Left lung (tissue), 4 donors: ENCODE measurements at regions not wholly inside any gene's neighbourhood (a gene's known extent, or its start where the extent isn't known, plus 50 kb on each side); places are given as distances from the start of the nearest gene placed in this dataset.
A peak's percentile ranks its signal among the peaks of the same experiment; 100 is the strongest.

Experiments used
- ATAC-seq: fragments of 200-7000 bp; cut with Tn5 transposase; one replicate; pipeline ENCODE4 v1.9.1; 2020; ENCODE audit warnings: moderate library complexity
- DNase-seq, 4 donors: peaks; one replicate each; pipeline ENCODE4 v3.0.0-alpha.2; 2013 to 2020
- H3K27ac ChIP-seq, 2 donors: fragments of 200-600 bp; sonication (generic) in 1 of 2; one replicate each; pipeline versions ENCODE4 v1.5.0 to v1.8.0; 2020 to 2021
- H3K27me3 ChIP-seq, 2 donors: fragments of 200-600 bp; sonication (generic) in 1 of 2; one replicate each; pipeline versions ENCODE4 v1.5.0 to v1.8.0; 2020 to 2021
- H3K36me3 ChIP-seq, 2 donors: fragments of 200-600 bp; sonication (generic) in 1 of 2; one replicate each; pipeline versions ENCODE4 v1.5.0 to v1.8.0; 2020 to 2021
- H3K4me1 ChIP-seq, 2 donors: fragments of 200-600 bp; one replicate each; pipeline ENCODE4 v1.8.0; 2021
- H3K4me3 ChIP-seq, 2 donors: fragments of 200-600 bp; sonication (generic) in 1 of 2; one replicate each; pipeline versions ENCODE4 v1.5.0 to v1.8.0; 2020 to 2021; ENCODE audit warnings: mild to moderate bottlenecking in 1 of 2
- H3K9me3 ChIP-seq, 2 donors: fragments of 200-600 bp; sonication (generic) in 1 of 2; one replicate each; pipeline versions ENCODE4 v1.5.0 to v1.8.0; 2020 to 2021
- CTCF ChIP-seq, 2 donors: fragments of 200-600 bp; sonication (generic) in 1 of 2; IDR thresholded peaks; one replicate each; pipeline versions ENCODE4 v1.5.0 to v1.8.0; 2021; ENCODE audit warnings: antibody characterized with exemption in 2 of 2
- intact Hi-C, 2 donors: fragments of 100-400 bp; cut with DNase I; formaldehyde crosslinking; loops; one replicate each; pipeline versions ENCODE4 v1.11.2 to v1.14.2; 2022
- donor health status: DM: no; HTN: yes; CAD: no.
- donor health status: DM: no; HTN: no; CAD: no.

- no peak overlapping the region for H3K27ac ChIP-seq
- intact Hi-C loops, result no loop called here
- ATAC-seq (no peak), DNase-seq (no peak)
- no peak for TF ChIP-seq CTCF (IDR thresholded peaks at IDR 0.05)
- H3K36me3 ChIP-seq, result no peaks in the 10 kb centered on the region
- no peak overlapping the region for H3K4me3 ChIP-seq
- H3K9me3 ChIP-seq, result no peaks in the 10 kb centered on the region
- no peaks in the 10 kb centered on the region for H3K4me1 ChIP-seq
- H3K27me3 ChIP-seq, result no peaks in the 10 kb centered on the region
Measured at GRCh38 chr4:34615315-34615714, 1629.0 kb downstream of the ARAP2 start.

- intact Hi-C loops, result no loop called here
- Histone ChIP-seq H3K36me3 (no peaks in the 10 kb centered on the region), H3K27ac (peak overlapping the region in 1 of 2 donors; percentile 40), H3K4me1 (no peaks in the 10 kb centered on the region), H3K27me3 (no peaks in the 10 kb centered on the region), H3K9me3 (peaks cover 0 to 8% of the 10 kb centered on the region in 2 donors), H3K4me3 (no peak overlapping the region)
- DNase-seq (peak in 2 of 4 donors; percentile 24 to 65), ATAC-seq (peak; percentile 45)
- no peak for TF ChIP-seq CTCF (IDR thresholded peaks at IDR 0.05)
Measured at GRCh38 chr4:34619531-34620162, 1624.7 kb downstream of the ARAP2 start.

- Histone ChIP-seq H3K4me1 (no peaks in the 10 kb centered on the region), H3K27me3 (no peaks in the 10 kb centered on the region), H3K9me3 (peaks cover 0 to 15% of the 10 kb centered on the region in 2 donors), H3K27ac (no peak overlapping the region), H3K4me3 (no peak overlapping the region), H3K36me3 (no peaks in the 10 kb centered on the region)
- no peak for TF ChIP-seq CTCF (IDR thresholded peaks at IDR 0.05)
- no peak for ATAC-seq
- intact Hi-C loops, result no loop called here
- no peak for DNase-seq
Measured at GRCh38 chr4:34628471-34628870, 1615.8 kb downstream of the ARAP2 start.

GRCh38 chr4:34629451-34629850 lies 1614.9 kb downstream of the ARAP2 start:
- no peak for TF ChIP-seq CTCF (IDR thresholded peaks at IDR 0.05)

GRCh38 chr4:34633241-34633640 lies 1611.1 kb downstream of the ARAP2 start:
- Histone ChIP-seq H3K4me3 (no peak overlapping the region), H3K27ac (no peak overlapping the region), H3K9me3 (peaks cover 0 to 4% of the 10 kb centered on the region in 2 donors), H3K4me1 (no peaks in the 10 kb centered on the region), H3K27me3 (no peaks in the 10 kb centered on the region), H3K36me3 (no peaks in the 10 kb centered on the region)
- DNase-seq (no peak), ATAC-seq (no peak)
- TF ChIP-seq CTCF (IDR thresholded peaks at IDR 0.05), result no peak
- intact Hi-C loops, result no loop called here

More at GRCh38 chr4:34629451-34629850, 1614.9 kb downstream of the ARAP2 start:
- peaks cover 0 to 13% of the 10 kb centered on the region in 2 donors for H3K9me3 ChIP-seq
- H3K27me3 ChIP-seq, result no peaks in the 10 kb centered on the region
- no peaks in the 10 kb centered on the region for H3K36me3 ChIP-seq
- H3K4me3 ChIP-seq, result no peak overlapping the region
- intact Hi-C loops, result no loop called here
- DNase-seq (no peak), ATAC-seq (no peak)
- no peak overlapping the region for H3K27ac ChIP-seq
- H3K4me1 ChIP-seq, result no peaks in the 10 kb centered on the region
